Heart right ventricle (tissue), 16 donors: ENCODE measurements at regions not wholly inside any gene's neighbourhood (a gene's known extent, or its start where the extent isn't known, plus 50 kb on each side); places are given as distances from the start of the nearest gene placed in this dataset.

Source experiments
- ATAC-seq, 8 donors: fragments of 200-7000 bp; cut with Tn5 transposase; one replicate each; pipeline ENCODE4 v1.9.1; 2020; ENCODE audit warnings: mild to moderate bottlenecking in 8 of 8, moderate library complexity in 8 of 8, moderate number of reproducible peaks in 1 of 8
- DNase-seq, 2 donors: peaks; one replicate each; pipeline ENCODE4 v3.0.0-alpha.2; 2020
- H3K27ac ChIP-seq, 10 donors: fragments of 200-600 bp; sonication (generic) in 2 of 10; one replicate each; pipeline versions ENCODE4 v1.5.0 to v1.8.0; 2020 to 2022; ENCODE audit warnings: mild to moderate bottlenecking in 3 of 10
- H3K27me3 ChIP-seq, 7 donors: fragments of 200-600 bp; one replicate each; pipeline ENCODE4 v1.8.0; 2021 to 2022; ENCODE audit warnings: mild to moderate bottlenecking in 2 of 7
- H3K36me3 ChIP-seq, 9 donors: fragments of 200-600 bp; sonication (generic) in 1 of 9; one replicate each; pipeline versions ENCODE4 v1.5.0 to v1.8.0; 2020 to 2022; ENCODE audit warnings: mild to moderate bottlenecking in 2 of 9
- H3K4me1 ChIP-seq, 9 donors: fragments of 200-600 bp; sonication (generic) in 1 of 9; one replicate each; pipeline versions ENCODE4 v1.5.0 to v1.8.0; 2020 to 2022; ENCODE audit warnings: mild to moderate bottlenecking in 4 of 9
- H3K4me3 ChIP-seq, 10 donors: fragments of 200-600 bp; sonication (generic) in 2 of 10; one replicate each; pipeline versions ENCODE4 v1.5.0 to v1.8.0; 2020 to 2022; ENCODE audit warnings: mild to moderate bottlenecking in 7 of 10, moderate library complexity in 2 of 10
- H3K9me3 ChIP-seq, 11 donors: fragments of 200-600 bp in 10 of 11; sonication (generic) in 2 of 11; one replicate each; pipeline versions ENCODE4 v1.5.0 to v1.8.0; 2013 to 2022; ENCODE audit warnings: mild to moderate bottlenecking in 2 of 11, control low read depth in 1 of 11, moderate library complexity in 1 of 11
- CTCF ChIP-seq, 9 donors: fragments of 200-600 bp; sonication (generic) in 2 of 9; IDR thresholded peaks; one replicate each; pipeline versions ENCODE4 v1.5.0 to v1.8.0; 2021 to 2022; ENCODE audit warnings: antibody characterized with exemption in 9 of 9, mild to moderate bottlenecking in 5 of 9, moderate library complexity in 1 of 9
- WGBS, 2 donors: extraction: QIAGEN DNeasy Blood & Tissue Kit; methylation state at CpG; one replicate each; pipeline ENCODE4 v1.1.7; 2013; ENCODE audit warnings: inconsistent platforms in 1 of 2; 5-methylcytosine and 5-hydroxymethylcytosine counted together
- intact Hi-C, 10 donors: fragments of 100-400 bp; cut with DNase I; formaldehyde crosslinking; loops; one replicate each; pipeline versions ENCODE4 v1.11.1 to v1.14.2; 2022
- donor health status: Arrhythmogenic right ventricular cardiomyopathy.
- donor health status: ischemic (EF 13 %, LVEDD 7.1; RV severe dilation, severe dysfunction).
- donor health status: healthy with polysubstance abuse.
- donor health status: DM: no; HTN: yes; CAD: no.
- donor health status: DM: no; HTN: no; CAD: no.
- donor health status: ischemic (EF 25% LVEDD 6.9; RV normal size, moderate dysfunction).
- donor health status: ischemic (EF 25% LVEDD 5.7; RV mildly dilated, moderate dysfunction).
- donor health status: healthy.
- donor health status: DM: yes; HTN: yes; CAD: no.
- donor health status: Ischemic cardiomyopathy.
- donor health status: ischemic (EF 35%, LVEDD 5.7; RV mildly dilated, moderate dysfunction).
- donor health status: nonischemic (EF 11% LVEDD 7.7; RV severe dilation, severe dysfunction).
- donor health status: DM: yes; HTN: yes; CAD: no.
- donor health status: PGD.
- donor health status: ischemic (EF 29% LVEDD 5.4; RV normal size, mild dysfunction).
- donor health status: nonischemic (EF 23%, LVEDD 6.1; RV moderate dilation, normal function).

- H3K9me3 ChIP-seq: no peaks in the 10 kb centered on the region
- intact Hi-C loops: loop anchor here in 1 of 10 donors (5.0 kb wide), 1 partner anchor 128 kb away; no protein-coding TSS in a partner anchor
- WGBS, 2 donors: 63 to 78% methylated on average over 5 of the region's 5 CpGs
- peaks cover 0 to 36% (median 25%) of the 10 kb centered on the region in 9 donors for H3K4me1 ChIP-seq
- TF ChIP-seq CTCF (IDR thresholded peaks at IDR 0.05): no peak
- no peaks in the 10 kb centered on the region for H3K36me3 ChIP-seq
- no peaks in the 10 kb centered on the region for H3K27me3 ChIP-seq
- H3K27ac ChIP-seq: no peak overlapping the region
- ATAC-seq: peak in 1 of 8 donors; percentile 66
- no peak for DNase-seq
- no peak overlapping the region for H3K4me3 ChIP-seq
Observed at GRCh38 chr7:25714013-25714412, 438.0 kb upstream of the NFE2L3 start.

DNA sequence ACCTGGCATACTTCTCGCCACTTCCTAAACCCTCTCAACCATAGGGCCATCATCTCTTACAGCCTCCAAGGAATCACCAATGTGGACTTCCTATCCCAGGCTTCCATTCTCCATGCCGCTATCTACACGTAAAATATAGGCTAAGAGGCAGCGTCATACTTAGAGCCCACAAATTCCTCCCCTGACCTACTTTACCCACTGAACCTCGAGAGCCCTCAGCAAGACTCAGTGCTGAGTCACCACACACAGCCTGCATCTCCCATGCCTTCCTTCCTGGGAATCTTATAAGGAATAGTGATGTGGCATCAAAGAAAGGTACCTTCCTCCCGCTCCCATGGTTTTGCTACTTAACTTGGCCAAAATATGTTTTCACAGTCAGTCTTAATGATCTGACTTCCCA lies 435.6 kb upstream of the NFE2L3 start:
- Histone ChIP-seq H3K36me3 (no peaks in the 10 kb centered on the region), H3K9me3 (no peaks in the 10 kb centered on the region), H3K4me3 (no peak overlapping the region), H3K27ac (no peak overlapping the region), H3K27me3 (no peaks in the 10 kb centered on the region), H3K4me1 (peaks cover 0 to 28% (median 21%) of the 10 kb centered on the region in 9 donors)
- intact Hi-C loops: no loop called here
- DNase-seq (no peak), ATAC-seq (no peak)
- TF ChIP-seq CTCF (IDR thresholded peaks at IDR 0.05): no peak
- 90 to 95% methylated on average over 6 of the region's 6 CpGs for WGBS, 2 donors

- H3K36me3 ChIP-seq: no peaks in the 10 kb centered on the region
- DNase-seq (no peak), ATAC-seq (no peak)
- 76 to 81% methylated on average over 4 of the region's 4 CpGs for WGBS, 2 donors
- no peak overlapping the region for H3K4me3 ChIP-seq
- peaks cover 0 to 10% (median 2%) of the 10 kb centered on the region in 9 donors for H3K4me1 ChIP-seq
- no peak overlapping the region for H3K27ac ChIP-seq
- TF ChIP-seq CTCF (IDR thresholded peaks at IDR 0.05): no peak
- intact Hi-C loops: no loop called here
- H3K27me3 ChIP-seq: no peaks in the 10 kb centered on the region
- H3K9me3 ChIP-seq: no peaks in the 10 kb centered on the region
Observed at GRCh38 chr7:25718596-25718995, 433.4 kb upstream of the NFE2L3 start.

DNA sequence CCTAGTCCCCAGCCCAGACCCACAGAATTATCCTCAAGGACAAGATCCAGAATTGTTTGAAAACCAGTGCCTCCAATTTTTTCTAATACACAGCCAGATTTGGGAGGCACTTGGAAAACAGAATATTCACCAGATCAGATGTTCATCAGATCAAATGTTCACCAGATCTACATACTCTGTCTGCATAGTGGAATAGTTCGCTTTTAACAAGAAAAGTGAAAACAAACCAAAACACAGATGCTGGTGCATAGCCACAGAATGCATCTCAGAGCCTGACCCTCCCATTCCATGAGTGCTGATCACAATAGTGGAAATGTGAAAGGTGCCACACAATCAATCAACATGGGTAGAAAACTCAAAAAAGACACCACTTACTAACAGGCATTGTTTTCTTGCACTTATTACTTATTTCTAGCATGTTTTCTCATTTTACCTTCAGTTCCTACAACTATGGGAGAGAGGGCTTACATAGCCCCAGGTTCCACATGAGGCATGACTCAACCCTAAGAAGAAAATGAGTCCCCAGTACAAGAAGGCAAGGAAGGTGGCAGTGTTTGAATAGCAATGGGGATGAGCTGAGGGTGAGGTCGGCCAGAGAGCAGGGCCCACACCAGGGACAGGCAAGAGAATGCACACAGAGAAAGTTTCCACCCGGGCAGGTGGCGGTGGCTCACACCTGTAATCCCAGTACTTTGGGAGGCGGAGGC lies 432.7 kb upstream of the NFE2L3 start:
- Histone ChIP-seq H3K27me3 (no peaks in the 10 kb centered on the region), H3K4me3 (no peak overlapping the region), H3K9me3 (no peaks in the 10 kb centered on the region), H3K4me1 (peaks cover 0 to 3% (median 0%) of the 10 kb centered on the region in 9 donors), H3K36me3 (no peaks in the 10 kb centered on the region), H3K27ac (no peak overlapping the region)
- 92 to 93% methylated on average over 5 of the region's 5 CpGs for WGBS, 2 donors
- TF ChIP-seq CTCF (IDR thresholded peaks at IDR 0.05): no peak
- intact Hi-C loops: no loop called here
- DNase-seq: no peak
- no peak for ATAC-seq
